ENCODE measurements at regions not wholly inside any gene's neighbourhood (a gene's known extent, or its start where the extent isn't known, plus 50 kb on each side); places are given as distances from the start of the nearest gene placed in this dataset.

DNA sequence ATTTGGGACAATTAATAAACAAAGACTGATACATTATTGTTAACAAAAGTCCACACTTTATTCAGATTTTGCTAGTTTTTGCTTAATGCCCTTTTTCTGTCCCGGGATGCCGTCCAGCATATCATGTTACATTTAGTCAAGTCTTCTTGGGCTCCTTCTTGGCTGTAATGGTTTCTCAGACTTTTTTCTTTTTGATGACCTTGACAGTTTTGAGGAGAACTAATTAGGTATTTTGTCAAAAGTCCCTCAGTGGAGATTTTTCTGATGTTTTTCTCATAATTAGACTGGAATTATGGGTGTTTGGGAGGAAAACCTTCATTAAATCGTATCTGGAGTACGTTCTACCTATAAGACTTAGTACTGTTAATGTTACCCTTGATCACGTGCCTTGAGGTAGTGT lies 177.2 kb downstream of the MCHR2 start:
- no peak for TF ChIP-seq RAD21 (IDR thresholded peaks at IDR 0.05; ENCODE audit: low read length)
- TF ChIP-seq, protein P1, sequence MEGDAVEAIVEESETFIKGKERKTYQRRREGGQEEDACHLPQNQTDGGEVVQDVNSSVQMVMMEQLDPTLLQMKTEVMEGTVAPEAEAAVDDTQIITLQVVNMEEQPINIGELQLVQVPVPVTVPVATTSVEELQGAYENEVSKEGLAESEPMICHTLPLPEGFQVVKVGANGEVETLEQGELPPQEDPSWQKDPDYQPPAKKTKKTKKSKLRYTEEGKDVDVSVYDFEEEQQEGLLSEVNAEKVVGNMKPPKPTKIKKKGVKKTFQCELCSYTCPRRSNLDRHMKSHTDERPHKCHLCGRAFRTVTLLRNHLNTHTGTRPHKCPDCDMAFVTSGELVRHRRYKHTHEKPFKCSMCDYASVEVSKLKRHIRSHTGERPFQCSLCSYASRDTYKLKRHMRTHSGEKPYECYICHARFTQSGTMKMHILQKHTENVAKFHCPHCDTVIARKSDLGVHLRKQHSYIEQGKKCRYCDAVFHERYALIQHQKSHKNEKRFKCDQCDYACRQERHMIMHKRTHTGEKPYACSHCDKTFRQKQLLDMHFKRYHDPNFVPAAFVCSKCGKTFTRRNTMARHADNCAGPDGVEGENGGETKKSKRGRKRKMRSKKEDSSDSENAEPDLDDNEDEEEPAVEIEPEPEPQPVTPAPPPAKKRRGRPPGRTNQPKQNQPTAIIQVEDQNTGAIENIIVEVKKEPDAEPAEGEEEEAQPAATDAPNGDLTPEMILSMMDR (IDR thresholded peaks at IDR 0.05), result no peak

Measured in SK-N-SH (cell line).